ENCODE measurements at regions not wholly inside any gene's neighbourhood (a gene's known extent, or its start where the extent isn't known, plus 50 kb on each side); places are given as distances from the start of the nearest gene placed in this dataset.

DNA sequence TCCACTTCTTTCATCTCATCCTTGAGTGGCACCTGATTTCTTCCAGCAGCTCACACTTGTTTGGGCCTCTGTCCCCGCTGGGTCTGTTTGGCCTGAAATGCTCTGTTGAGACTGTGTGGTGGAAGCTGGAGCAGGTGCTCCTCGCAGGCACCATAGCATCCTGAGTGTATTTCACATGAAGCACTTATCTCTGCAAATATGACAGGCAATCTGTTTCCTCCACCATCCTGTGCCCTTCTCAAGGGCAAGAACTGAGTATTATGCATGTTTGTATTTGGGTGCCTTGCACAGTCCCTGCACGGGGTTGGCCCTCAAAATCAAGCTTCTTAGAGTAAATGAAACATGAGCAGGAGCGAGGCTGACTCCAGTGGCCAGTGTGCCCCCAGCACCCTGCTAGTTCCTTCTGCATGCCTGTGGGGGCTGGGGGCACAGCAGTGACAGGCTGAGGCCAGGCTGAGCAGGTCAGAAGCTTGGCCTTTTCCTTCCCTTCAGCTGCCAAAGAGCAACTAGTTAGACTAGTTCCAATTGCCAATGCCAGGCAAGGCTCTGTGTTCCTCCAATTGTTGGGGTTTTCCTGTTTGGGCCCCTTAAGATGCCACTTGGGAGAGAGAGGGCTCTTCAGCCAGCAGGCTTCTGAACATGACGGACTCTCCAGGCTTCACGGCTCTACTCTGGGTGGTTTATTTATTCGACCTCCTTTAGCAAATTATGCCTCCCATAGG is 129.6 kb upstream of the ATP1A1 start:
- TF ChIP-seq POLR2A (IDR thresholded peaks at IDR 0.05): no peak
- TF ChIP-seq, protein P1, sequence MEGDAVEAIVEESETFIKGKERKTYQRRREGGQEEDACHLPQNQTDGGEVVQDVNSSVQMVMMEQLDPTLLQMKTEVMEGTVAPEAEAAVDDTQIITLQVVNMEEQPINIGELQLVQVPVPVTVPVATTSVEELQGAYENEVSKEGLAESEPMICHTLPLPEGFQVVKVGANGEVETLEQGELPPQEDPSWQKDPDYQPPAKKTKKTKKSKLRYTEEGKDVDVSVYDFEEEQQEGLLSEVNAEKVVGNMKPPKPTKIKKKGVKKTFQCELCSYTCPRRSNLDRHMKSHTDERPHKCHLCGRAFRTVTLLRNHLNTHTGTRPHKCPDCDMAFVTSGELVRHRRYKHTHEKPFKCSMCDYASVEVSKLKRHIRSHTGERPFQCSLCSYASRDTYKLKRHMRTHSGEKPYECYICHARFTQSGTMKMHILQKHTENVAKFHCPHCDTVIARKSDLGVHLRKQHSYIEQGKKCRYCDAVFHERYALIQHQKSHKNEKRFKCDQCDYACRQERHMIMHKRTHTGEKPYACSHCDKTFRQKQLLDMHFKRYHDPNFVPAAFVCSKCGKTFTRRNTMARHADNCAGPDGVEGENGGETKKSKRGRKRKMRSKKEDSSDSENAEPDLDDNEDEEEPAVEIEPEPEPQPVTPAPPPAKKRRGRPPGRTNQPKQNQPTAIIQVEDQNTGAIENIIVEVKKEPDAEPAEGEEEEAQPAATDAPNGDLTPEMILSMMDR (IDR thresholded peaks at IDR 0.05): no peak
- peak in 2 of 4 donors; percentile 42 to 93 for TF ChIP-seq EP300 (IDR thresholded peaks at IDR 0.05)
